ENCODE measurements at regions not wholly inside any gene's neighbourhood (a gene's known extent, or its start where the extent isn't known, plus 50 kb on each side); places are given as distances from the start of the nearest gene placed in this dataset.

GRCh38 chr2:48113767-48114166, 200.7 kb upstream of the FOXN2 start:
- peaks cover 0 to 37% (median 7%) of the 10 kb centered on the region in 9 donors for H3K4me1 ChIP-seq
- 76 to 81% methylated on average over 1 of the region's 1 CpG for WGBS, 2 donors
- peak overlapping the region in 1 of 10 donors; percentile 91 for H3K27ac ChIP-seq

GRCh38 chr2:48114256-48114655, 200.2 kb upstream of the FOXN2 start:
- Histone ChIP-seq H3K4me1 (peaks cover 0 to 37% (median 7%) of the 10 kb centered on the region in 9 donors), H3K27me3 (no peaks in the 10 kb centered on the region), H3K4me3 (no peak overlapping the region), H3K27ac (peak overlapping the region in 1 of 10 donors; percentile 91), H3K36me3 (no peaks in the 10 kb centered on the region), H3K9me3 (no peaks in the 10 kb centered on the region)
- intact Hi-C loops (cut with DNase I), result no loop called here
- 66 to 78% methylated on average over 2 of the region's 2 CpGs for WGBS, 2 donors
- DNase-seq (no peak), ATAC-seq (no peak)
- TF ChIP-seq CTCF (IDR thresholded peaks at IDR 0.05), result no peak

More at GRCh38 chr2:48113767-48114166, 200.7 kb upstream of the FOXN2 start:
- H3K9me3 ChIP-seq, result no peaks in the 10 kb centered on the region
- H3K27me3 ChIP-seq, result no peaks in the 10 kb centered on the region
- DNase-seq (no peak), ATAC-seq (no peak)
- no peaks in the 10 kb centered on the region for H3K36me3 ChIP-seq
- intact Hi-C loops (cut with DNase I), result no loop called here
- no peak for TF ChIP-seq CTCF (IDR thresholded peaks at IDR 0.05)
- H3K4me3 ChIP-seq, result no peak overlapping the region

- TF ChIP-seq CTCF (IDR thresholded peaks at IDR 0.05), result no peak
- intact Hi-C loops (cut with DNase I), result no loop called here
- H3K27me3 ChIP-seq, result no peaks in the 10 kb centered on the region
These were observed 198.0 kb upstream of the FOXN2 start for GRCh38 chr2:48116497-48116896.

GRCh38 chr2:48118895-48119294, 195.6 kb upstream of the FOXN2 start:
- no peaks in the 10 kb centered on the region for H3K27me3 ChIP-seq
- no peak for ATAC-seq
- H3K27ac ChIP-seq, result no peak overlapping the region
- WGBS, 2 donors, result 85 to 86% methylated on average over 6 of the region's 6 CpGs
- H3K36me3 ChIP-seq, result no peaks in the 10 kb centered on the region
- H3K4me3 ChIP-seq, result no peak overlapping the region
- H3K4me1 ChIP-seq, result peaks cover 0 to 15% (median 0%) of the 10 kb centered on the region in 9 donors
- no peak for DNase-seq
- no peak for TF ChIP-seq CTCF (IDR thresholded peaks at IDR 0.05)
- no peaks in the 10 kb centered on the region for H3K9me3 ChIP-seq
- intact Hi-C loops (cut with DNase I), result no loop called here

More at GRCh38 chr2:48116497-48116896, 198.0 kb upstream of the FOXN2 start:
- DNase-seq (no peak), ATAC-seq (no peak)
- peaks cover 0 to 35% (median 0%) of the 10 kb centered on the region in 9 donors for H3K4me1 ChIP-seq
- H3K9me3 ChIP-seq, result no peaks in the 10 kb centered on the region
- H3K36me3 ChIP-seq, result no peaks in the 10 kb centered on the region
- no peak overlapping the region for H3K4me3 ChIP-seq
- no peak overlapping the region for H3K27ac ChIP-seq

All from heart right ventricle (tissue), 16 donors.